SU-DHL-6 (cell line): ENCODE measurements at regions not wholly inside any gene's neighbourhood (a gene's known extent, or its start where the extent isn't known, plus 50 kb on each side); places are given as distances from the start of the nearest gene placed in this dataset.

Source experiments
- H2AFZ ChIP-seq: fragments of 200-600 bp; sonication (generic); 2 replicates; pipeline ENCODE4 v1.6.1; 2014; ENCODE audit warnings: low read depth, mild to moderate bottlenecking, moderate library complexity, mixed read lengths, antibody characterized with exemption, low read length; ENCODE audit not compliant: severe bottlenecking
- H3F3A ChIP-seq: fragments of 200-600 bp; shearing (Covaris generic); 2 replicates; pipeline ENCODE4 v1.6.0; 2016; ENCODE audit warnings: antibody characterized with exemption, mild to moderate bottlenecking; ENCODE audit not compliant: insufficient read depth
- H3K27ac ChIP-seq: fragments of 200-600 bp; sonication (generic); 2 replicates; pipeline ENCODE4 v1.5.1; 2016; ENCODE audit warnings: low read depth, mild to moderate bottlenecking, low read length, moderate library complexity, mixed read lengths
- H3K27me3 ChIP-seq: fragments of 200-600 bp; sonication (generic), shearing (Covaris generic); 2 replicates; pipeline ENCODE4 v1.6.0; 2014; ENCODE audit warnings: mild to moderate bottlenecking, low read length
- H3K36me3 ChIP-seq: fragments of 200-600 bp; sonication (generic); 2 replicates; pipeline ENCODE4 v1.6.1; 2014; ENCODE audit warnings: mild to moderate bottlenecking, low read length, mixed read lengths
- H3K4me2 ChIP-seq: fragments of 300-600, 200-600 bp; shearing (Covaris generic), sonication (generic); 2 replicates; pipeline ENCODE4 v1.6.0; 2014; ENCODE audit warnings: low read length, low read depth, mild to moderate bottlenecking; ENCODE audit not compliant: poor library complexity, severe bottlenecking
- H3K4me3 ChIP-seq: fragments of 200-600 bp; sonication (generic); 2 replicates; pipeline ENCODE4 v1.5.1; 2014; ENCODE audit warnings: antibody characterized with exemption, low read length, mild to moderate bottlenecking, mixed read lengths; ENCODE audit not compliant: insufficient read depth, poor library complexity, severe bottlenecking
- H3K79me2 ChIP-seq: fragments of 200-600 bp; sonication (generic); 2 replicates; pipeline ENCODE4 v1.6.1; 2014; ENCODE audit warnings: mild to moderate bottlenecking, low read length, moderate library complexity; ENCODE audit not compliant: insufficient read depth
- H3K9ac ChIP-seq: fragments of 200-600 bp; sonication (generic); 2 replicates; pipeline ENCODE4 v1.7.0; 2014; ENCODE audit warnings: mild to moderate bottlenecking, low read length
- H3K9me2 ChIP-seq: fragments of 200-600 bp; sonication (generic); replicated peaks from 2 replicates; pipeline ENCODE4 v1.6.1; 2014; ENCODE audit warnings: low read length; ENCODE audit not compliant: insufficient read depth
- H3K9me3 ChIP-seq: fragments of 200-600 bp; sonication (generic); 2 replicates; pipeline ENCODE4 v1.6.1; 2014; ENCODE audit warnings: low read length, mixed read lengths; ENCODE audit not compliant: insufficient read depth
- H4K20me1 ChIP-seq: fragments of 200-600 bp; sonication (generic); 2 replicates; pipeline ENCODE4 v1.6.1; 2014; ENCODE audit warnings: low read depth, mild to moderate bottlenecking, antibody characterized with exemption, low read length, moderate library complexity, mixed read lengths
- EZH2phosphoT487 ChIP-seq: fragments of 200-600 bp; sonication (generic), shearing (Covaris generic); conservative IDR thresholded peaks from 2 replicates; pipeline ENCODE4 v1.6.1; 2018; ENCODE audit warnings: mild to moderate bottlenecking, antibody characterized with exemption, low read length, moderate library complexity, mixed read lengths
- TF ChIP-seq, protein P1 (sequence below): fragments of 200-600 bp; sonication (generic); IDR thresholded peaks from one replicate; pipeline ENCODE4 v1.5.1; 2017; ENCODE audit warnings: antibody characterized with exemption, mild to moderate bottlenecking, low read length, moderate library complexity; ENCODE audit not compliant: insufficient read depth, poor library complexity, severe bottlenecking

DNA sequence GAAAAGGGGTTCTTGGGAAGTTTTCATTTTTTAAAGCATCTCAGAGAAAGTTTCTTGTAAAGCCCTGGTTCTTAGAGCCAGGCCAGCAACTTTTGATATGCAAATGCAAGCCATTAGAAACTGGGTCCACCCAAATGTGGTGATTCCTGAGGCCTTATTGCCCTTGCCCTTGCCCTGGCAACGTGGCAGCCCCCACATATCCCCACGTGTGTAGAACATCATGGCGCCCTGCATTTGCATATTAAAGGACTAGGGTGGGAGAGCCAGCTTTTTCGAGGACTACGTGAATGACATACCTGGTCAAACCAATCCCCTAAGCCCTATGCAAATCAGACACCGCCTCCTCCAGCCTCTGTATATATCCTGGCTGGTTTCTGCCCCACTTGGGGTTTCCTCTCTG, 314.9 kb upstream of the NECTIN3 start:
- no peak overlapping the region for H3K9ac ChIP-seq
- no peaks in the 10 kb centered on the region for H3K79me2 ChIP-seq
- H4K20me1 ChIP-seq: no peaks in the 10 kb centered on the region
- no peak overlapping the region for H3K4me3 ChIP-seq
- no peak for TF ChIP-seq EZH2phosphoT487
- TF ChIP-seq, protein P1, sequence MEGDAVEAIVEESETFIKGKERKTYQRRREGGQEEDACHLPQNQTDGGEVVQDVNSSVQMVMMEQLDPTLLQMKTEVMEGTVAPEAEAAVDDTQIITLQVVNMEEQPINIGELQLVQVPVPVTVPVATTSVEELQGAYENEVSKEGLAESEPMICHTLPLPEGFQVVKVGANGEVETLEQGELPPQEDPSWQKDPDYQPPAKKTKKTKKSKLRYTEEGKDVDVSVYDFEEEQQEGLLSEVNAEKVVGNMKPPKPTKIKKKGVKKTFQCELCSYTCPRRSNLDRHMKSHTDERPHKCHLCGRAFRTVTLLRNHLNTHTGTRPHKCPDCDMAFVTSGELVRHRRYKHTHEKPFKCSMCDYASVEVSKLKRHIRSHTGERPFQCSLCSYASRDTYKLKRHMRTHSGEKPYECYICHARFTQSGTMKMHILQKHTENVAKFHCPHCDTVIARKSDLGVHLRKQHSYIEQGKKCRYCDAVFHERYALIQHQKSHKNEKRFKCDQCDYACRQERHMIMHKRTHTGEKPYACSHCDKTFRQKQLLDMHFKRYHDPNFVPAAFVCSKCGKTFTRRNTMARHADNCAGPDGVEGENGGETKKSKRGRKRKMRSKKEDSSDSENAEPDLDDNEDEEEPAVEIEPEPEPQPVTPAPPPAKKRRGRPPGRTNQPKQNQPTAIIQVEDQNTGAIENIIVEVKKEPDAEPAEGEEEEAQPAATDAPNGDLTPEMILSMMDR: no peak
- no peaks in the 10 kb centered on the region for H3F3A ChIP-seq
- H3K36me3 ChIP-seq: no peaks in the 10 kb centered on the region
- H3K9me2 ChIP-seq: no peaks in the 10 kb centered on the region
- H3K4me2 ChIP-seq: no peak overlapping the region
- H3K27ac ChIP-seq: no peak overlapping the region
- H3K27me3 ChIP-seq: no peaks in the 10 kb centered on the region
- no peaks in the 10 kb centered on the region for H3K9me3 ChIP-seq
- no peak overlapping the region for H2AFZ ChIP-seq

DNA sequence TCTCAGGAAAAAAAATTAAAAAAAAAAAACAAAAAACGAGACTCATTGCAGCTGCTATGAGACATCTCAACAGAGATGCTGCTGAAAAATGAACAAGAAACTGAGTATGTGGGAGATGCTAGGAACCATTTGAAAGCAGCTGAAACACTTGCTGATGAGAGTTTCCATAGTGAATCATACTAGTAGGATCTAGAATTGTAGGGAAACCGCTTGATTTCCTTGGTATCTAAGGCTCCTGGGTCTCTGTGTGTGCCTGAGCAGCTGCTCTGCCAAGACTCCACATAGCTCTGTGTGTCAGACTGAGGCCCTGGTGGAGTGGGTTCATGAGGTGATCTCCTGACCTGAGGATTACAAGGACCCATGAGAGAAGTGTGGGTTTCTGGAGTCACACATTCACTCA, 313.4 kb upstream of the NECTIN3 start:
- H3K36me3 ChIP-seq: no peaks in the 10 kb centered on the region
- no peak overlapping the region for H3K9ac ChIP-seq
- H3F3A ChIP-seq: no peaks in the 10 kb centered on the region
- H3K79me2 ChIP-seq: no peaks in the 10 kb centered on the region
- H3K27ac ChIP-seq: no peak overlapping the region
- H4K20me1 ChIP-seq: no peaks in the 10 kb centered on the region
- TF ChIP-seq, protein P1: no peak
- TF ChIP-seq EZH2phosphoT487: no peak
- H3K4me2 ChIP-seq: no peak overlapping the region
- no peak overlapping the region for H3K4me3 ChIP-seq
- no peaks in the 10 kb centered on the region for H3K27me3 ChIP-seq
- no peaks in the 10 kb centered on the region for H3K9me2 ChIP-seq
- no peak overlapping the region for H2AFZ ChIP-seq
- H3K9me3 ChIP-seq: no peaks in the 10 kb centered on the region

DNA sequence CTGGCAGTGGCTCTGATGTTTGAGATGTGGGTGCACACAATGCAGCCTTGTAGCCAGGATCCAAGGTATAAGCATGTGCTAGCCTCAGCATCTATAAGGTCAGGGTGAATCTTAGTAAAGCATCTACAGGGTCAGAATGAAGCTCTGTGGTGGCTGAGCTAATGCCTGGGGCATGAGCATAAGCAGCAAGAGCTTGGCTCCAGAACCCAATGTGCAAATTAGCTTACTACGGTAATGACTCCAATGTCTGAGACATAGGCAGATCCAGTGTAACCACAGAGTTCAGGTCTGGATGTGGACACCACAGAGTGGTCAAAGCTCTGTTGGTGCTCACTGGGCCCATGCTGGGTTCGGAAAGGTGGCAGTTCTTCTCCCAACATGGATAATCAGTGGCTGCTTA, 304.5 kb upstream of the NECTIN3 start:
- Histone ChIP-seq H3K9me2 (no peaks in the 10 kb centered on the region), H3K27ac (no peak overlapping the region)

More for the DNA sequence above, 304.5 kb upstream of the NECTIN3 start:
- no peak overlapping the region for H3K9ac ChIP-seq
- no peaks in the 10 kb centered on the region for H3K27me3 ChIP-seq
- no peaks in the 10 kb centered on the region for H3K9me3 ChIP-seq
- H4K20me1 ChIP-seq: no peaks in the 10 kb centered on the region
- no peak overlapping the region for H2AFZ ChIP-seq
- TF ChIP-seq EZH2phosphoT487: no peak
- TF ChIP-seq, protein P1: no peak
- H3K36me3 ChIP-seq: no peaks in the 10 kb centered on the region
- no peak overlapping the region for H3K4me3 ChIP-seq
- H3K79me2 ChIP-seq: no peaks in the 10 kb centered on the region
- no peak overlapping the region for H3K4me2 ChIP-seq
- H3F3A ChIP-seq: no peaks in the 10 kb centered on the region
